ENCODE measurements at regions not wholly inside any gene's neighbourhood (a gene's known extent, or its start where the extent isn't known, plus 50 kb on each side); places are given as distances from the start of the nearest gene placed in this dataset.

GRCh38 chr6:20006037-20006436 lies 168.9 kb downstream of the ID4 start:
- no peak for TF ChIP-seq CTCF (IDR thresholded peaks at IDR 0.05; ENCODE audit: low read depth, low read length, poor library complexity, severe bottlenecking)
- TF ChIP-seq EZH2phosphoT487 (IDR thresholded peaks at IDR 0.05; ENCODE audit: borderline replicate concordance, low read length), result no peak
- Histone ChIP-seq H3K9me2 (replicated peaks; ENCODE audit: control insufficient read depth, low read length) (no peaks in the 10 kb centered on the region), H3K27ac (ENCODE audit: low read depth, low read length) (no peak overlapping the region), H3K4me3 (ENCODE audit: low read length) (no peak overlapping the region), H3K4me1 (ENCODE audit: control insufficient read depth, low read length) (no peaks in the 10 kb centered on the region), H3K9me3 (ENCODE audit: control insufficient read depth, insufficient read depth, low read length) (no peaks in the 10 kb centered on the region), H4K20me1 (ENCODE audit: control insufficient read depth, insufficient read depth, low read depth, low read length) (no peaks in the 10 kb centered on the region), H3F3A (ENCODE audit: control insufficient read depth, insufficient read depth) (no peaks in the 10 kb centered on the region), H3K36me3 (ENCODE audit: control insufficient read depth, low read length) (no peaks in the 10 kb centered on the region), H3K4me2 (ENCODE audit: low read length) (no peak overlapping the region), H3K27me3 (ENCODE audit: control insufficient read depth, low read length) (peaks cover 2% of the 10 kb centered on the region; the same call in 1 of the 2 replicates), H3K79me2 (ENCODE audit: control insufficient read depth, low read length) (no peaks in the 10 kb centered on the region)

GRCh38 chr6:20008131-20008530 lies 171.0 kb downstream of the ID4 start:
- H3K27ac ChIP-seq (ENCODE audit: low read depth, low read length), result no peak overlapping the region
- H3K4me3 ChIP-seq (ENCODE audit: low read length), result no peak overlapping the region
- peaks cover 4% of the 10 kb centered on the region; the same call in 1 of the 2 replicates for H3K27me3 ChIP-seq (ENCODE audit: control insufficient read depth, low read length)
- no peaks in the 10 kb centered on the region for H3K36me3 ChIP-seq (ENCODE audit: control insufficient read depth, low read length)
- TF ChIP-seq EZH2phosphoT487 (IDR thresholded peaks at IDR 0.05; ENCODE audit: borderline replicate concordance, low read length) (no peak), CTCF (IDR thresholded peaks at IDR 0.05; ENCODE audit: low read depth, low read length, poor library complexity, severe bottlenecking) (no peak)
- H3F3A ChIP-seq (ENCODE audit: control insufficient read depth, insufficient read depth), result no peaks in the 10 kb centered on the region
- no peaks in the 10 kb centered on the region for H3K9me3 ChIP-seq (ENCODE audit: control insufficient read depth, insufficient read depth, low read length)
- H3K4me1 ChIP-seq (ENCODE audit: control insufficient read depth, low read length), result no peaks in the 10 kb centered on the region
- no peaks in the 10 kb centered on the region for H3K9me2 ChIP-seq (replicated peaks; ENCODE audit: control insufficient read depth, low read length)
- no peaks in the 10 kb centered on the region for H3K79me2 ChIP-seq (ENCODE audit: control insufficient read depth, low read length)
- H4K20me1 ChIP-seq (ENCODE audit: control insufficient read depth, insufficient read depth, low read depth, low read length), result no peaks in the 10 kb centered on the region
- no peak overlapping the region for H3K4me2 ChIP-seq (ENCODE audit: low read length)

- H3K36me3 ChIP-seq (ENCODE audit: control insufficient read depth, low read length), result no peaks in the 10 kb centered on the region
- H3F3A ChIP-seq (ENCODE audit: control insufficient read depth, insufficient read depth), result no peaks in the 10 kb centered on the region
- no peaks in the 10 kb centered on the region for H3K9me2 ChIP-seq (replicated peaks; ENCODE audit: control insufficient read depth, low read length)
- H3K79me2 ChIP-seq (ENCODE audit: control insufficient read depth, low read length), result no peaks in the 10 kb centered on the region
- H3K27me3 ChIP-seq (ENCODE audit: control insufficient read depth, low read length), result peaks cover 4% of the 10 kb centered on the region; the same call in 1 of the 2 replicates
- no peaks in the 10 kb centered on the region for H3K4me1 ChIP-seq (ENCODE audit: control insufficient read depth, low read length)
- H4K20me1 ChIP-seq (ENCODE audit: control insufficient read depth, insufficient read depth, low read depth, low read length), result no peaks in the 10 kb centered on the region
- no peak overlapping the region for H3K27ac ChIP-seq (ENCODE audit: low read depth, low read length)
- no peak overlapping the region for H3K4me3 ChIP-seq (ENCODE audit: low read length)
- no peaks in the 10 kb centered on the region for H3K9me3 ChIP-seq (ENCODE audit: control insufficient read depth, insufficient read depth, low read length)
- no peak overlapping the region for H3K4me2 ChIP-seq (ENCODE audit: low read length)
- no peak for TF ChIP-seq CTCF (IDR thresholded peaks at IDR 0.05; ENCODE audit: low read depth, low read length, poor library complexity, severe bottlenecking)
- no peak for TF ChIP-seq EZH2phosphoT487 (IDR thresholded peaks at IDR 0.05; ENCODE audit: borderline replicate concordance, low read length)
Observed at GRCh38 chr6:20013066-20013861, 176.1 kb downstream of the ID4 start.

Measured in DOHH2 (cell line).